Calu3 (cell line): ENCODE measurements at regions not wholly inside any gene's neighbourhood (a gene's known extent, or its start where the extent isn't known, plus 50 kb on each side); places are given as distances from the start of the nearest gene placed in this dataset.

ENCODE experiments used
- BruUV-seq: library from RNA; stranded (reverse); fragments of 400-500 nt; replicated peaks from 2 replicates; lab custom pipeline; 2021; lab: Mats Ljungman, UMichigan
- CTCF ChIA-PET: fragments of 300-600 bp; sonication (Branson Sonifier 250); formaldehyde crosslinking; loops from one replicate; lab custom pipeline; 2022; ENCODE audit warnings: antibody characterized with exemption; lab: Charles Lee
- DNase-seq: peaks from one replicate; pipeline ENCODE4 v3.0.0; 2022
- H3K27ac Mint-ChIP-seq: one replicate; pipeline ENCODE4 v1.8.0; 2022; ENCODE audit warnings: mixed read lengths; ENCODE audit not compliant: unreplicated experiment
- H3K27me3 Mint-ChIP-seq: one replicate; pipeline ENCODE4 v1.8.0; 2022; ENCODE audit warnings: mixed read lengths; ENCODE audit not compliant: unreplicated experiment
- H3K36me3 Mint-ChIP-seq: one replicate; pipeline ENCODE4 v1.8.0; 2022; ENCODE audit warnings: mild to moderate bottlenecking, moderate library complexity, mixed read lengths; ENCODE audit not compliant: insufficient read depth, unreplicated experiment
- H3K4me1 Mint-ChIP-seq: one replicate; pipeline ENCODE4 v1.8.0; 2022; ENCODE audit warnings: mild to moderate bottlenecking, low read depth, mixed read lengths; ENCODE audit not compliant: unreplicated experiment
- H3K4me3 Mint-ChIP-seq: one replicate; pipeline ENCODE4 v1.8.0; 2022; ENCODE audit warnings: mild to moderate bottlenecking, low read depth, moderate library complexity, mixed read lengths; ENCODE audit not compliant: unreplicated experiment
- H3K9me3 Mint-ChIP-seq: one replicate; pipeline ENCODE4 v1.8.0; 2022; ENCODE audit warnings: low read depth, mixed read lengths; ENCODE audit not compliant: unreplicated experiment
- CTCF ChIP-seq: fragments of 200-600 bp; IDR thresholded peaks from one replicate; pipeline ENCODE4 v1.8.0; 2022; ENCODE audit warnings: antibody characterized with exemption; ENCODE audit not compliant: unreplicated experiment
- intact Hi-C: fragments of 100-400 bp; cut with micrococcal nuclease; formaldehyde crosslinking; loops from one replicate; pipeline ENCODE4 v1.10.0; 2022; ENCODE audit not compliant: unreplicated experiment

DNA sequence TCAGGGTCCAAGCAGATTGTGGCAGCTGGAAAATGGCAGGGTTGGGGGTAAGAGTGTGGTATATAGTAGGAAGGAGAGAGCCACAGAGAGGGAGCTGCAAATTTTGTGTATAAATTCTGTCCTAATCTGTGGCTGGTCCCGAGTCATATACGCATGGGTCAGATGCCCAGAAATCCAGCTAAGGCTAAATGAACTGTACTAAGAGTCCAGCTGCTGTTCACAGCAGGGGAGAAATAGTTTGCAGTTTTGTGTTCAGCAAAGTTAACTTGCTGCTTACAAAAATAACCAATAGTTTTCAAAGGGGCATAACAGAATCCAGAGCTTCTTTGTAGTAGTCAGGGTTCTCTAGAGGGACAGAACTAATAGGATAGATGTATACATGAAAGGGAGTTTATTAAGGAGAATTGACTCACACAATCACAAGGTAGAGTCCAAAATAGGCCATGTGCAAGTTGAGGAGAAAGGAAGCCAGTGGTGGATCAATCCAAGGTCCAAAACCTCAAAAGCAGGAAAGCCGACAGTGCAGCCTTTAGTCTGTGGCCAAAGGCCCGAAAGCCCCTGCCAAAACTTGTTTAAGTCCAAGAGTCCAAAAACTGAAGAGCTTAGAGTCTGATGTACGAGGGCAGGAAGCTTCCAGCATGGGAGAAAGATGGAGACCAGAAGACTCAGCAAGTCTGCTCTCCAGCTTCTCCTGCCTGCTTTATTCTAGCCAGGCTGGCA lies 146.1 kb upstream of the KBTBD8 start:
- CTCF ChIA-PET: interaction anchor here (0.9 kb wide), 1 partner anchor 20 kb away, joined by 5 read pairs; no protein-coding TSS in a partner anchor
- H3K36me3 Mint-ChIP-seq: no peaks in the 10 kb centered on the region
- intact Hi-C loops: no loop called here
- no peak overlapping the region for H3K4me3 Mint-ChIP-seq
- no peaks in the 10 kb centered on the region for H3K4me1 Mint-ChIP-seq
- peaks cover 28% of the 10 kb centered on the region for H3K27me3 Mint-ChIP-seq
- no TSS peak for BruUV-seq
- TF ChIP-seq CTCF: no peak
- H3K27ac Mint-ChIP-seq: no peak overlapping the region
- no peak for DNase-seq
- H3K9me3 Mint-ChIP-seq: no peaks in the 10 kb centered on the region

GRCh38 chr3:66854601-66855151 lies 143.4 kb upstream of the KBTBD8 start:
- Mint-ChIP-seq H3K27me3 (peaks cover 28% of the 10 kb centered on the region), H3K4me1 (no peaks in the 10 kb centered on the region), H3K9me3 (no peaks in the 10 kb centered on the region), H3K27ac (no peak overlapping the region), H3K36me3 (no peaks in the 10 kb centered on the region), H3K4me3 (no peak overlapping the region)
- no peak for DNase-seq
- no peak for TF ChIP-seq CTCF
- intact Hi-C loops: no loop called here
- CTCF ChIA-PET: no interaction called here
- BruUV-seq: no TSS peak

DNA sequence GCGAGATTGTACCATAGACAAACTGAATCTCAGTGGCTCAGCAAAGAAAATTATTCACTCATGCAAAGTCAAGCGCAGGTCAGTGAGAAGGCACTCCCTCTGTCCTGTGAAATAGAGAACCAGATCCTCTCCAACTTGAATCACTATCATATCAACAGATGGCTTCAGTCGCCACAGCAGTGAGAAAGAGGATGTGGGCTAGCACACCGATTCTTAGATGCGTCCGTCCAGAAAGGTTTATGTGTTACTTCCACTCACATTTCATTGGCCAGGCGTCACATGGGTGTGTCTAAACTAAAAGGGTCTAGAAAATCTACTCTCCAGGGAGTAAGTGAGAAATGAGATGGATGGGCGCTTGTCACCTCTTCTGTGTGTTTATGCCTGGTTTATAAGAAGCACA lies 141.6 kb upstream of the KBTBD8 start:
- Mint-ChIP-seq H3K27ac (no peak overlapping the region), H3K27me3 (peaks cover 28% of the 10 kb centered on the region), H3K4me1 (no peaks in the 10 kb centered on the region), H3K36me3 (no peaks in the 10 kb centered on the region), H3K9me3 (no peaks in the 10 kb centered on the region), H3K4me3 (no peak overlapping the region)
- CTCF ChIA-PET: no interaction called here
- DNase-seq: no peak
- no TSS peak for BruUV-seq
- intact Hi-C loops: no loop called here
- TF ChIP-seq CTCF: no peak

DNA sequence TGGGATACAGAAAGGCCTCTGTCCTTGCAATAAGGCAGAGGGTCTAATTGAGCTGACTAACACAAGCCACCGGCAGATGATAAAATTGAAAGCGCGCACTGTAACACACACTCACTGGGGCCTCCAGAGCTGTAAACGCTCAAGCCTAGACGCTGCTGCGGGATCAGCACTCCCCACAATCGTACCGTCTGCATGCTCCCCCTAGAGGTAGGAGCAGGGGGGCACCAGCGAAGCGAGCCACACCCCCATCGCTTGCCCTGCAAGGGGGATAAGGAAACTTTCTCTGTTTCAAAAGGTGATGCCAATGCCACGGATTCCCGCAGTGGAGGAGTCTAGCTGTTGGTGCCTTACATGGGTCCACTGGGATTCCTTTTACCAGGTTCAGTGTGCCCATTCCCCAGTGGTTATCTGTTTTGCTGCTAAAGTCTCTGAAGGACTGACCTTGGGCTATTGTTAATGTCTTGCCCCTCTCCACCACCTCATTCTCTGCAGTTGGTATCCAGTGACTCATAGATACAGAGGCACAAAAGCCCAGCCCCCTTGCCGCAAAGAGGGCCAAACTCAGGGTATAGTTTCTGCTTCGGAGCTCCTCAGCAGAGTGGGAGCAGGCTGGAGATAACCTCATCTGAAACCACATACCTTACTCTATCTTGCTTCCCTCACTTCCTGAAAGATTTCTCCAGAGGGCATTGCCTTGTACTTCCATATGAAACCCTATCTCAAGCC lies 139.3 kb upstream of the KBTBD8 start:
- Mint-ChIP-seq H3K27ac (no peak overlapping the region), H3K27me3 (peaks cover 23% of the 10 kb centered on the region), H3K4me1 (no peaks in the 10 kb centered on the region), H3K4me3 (no peak overlapping the region), H3K36me3 (no peaks in the 10 kb centered on the region), H3K9me3 (no peaks in the 10 kb centered on the region)
- BruUV-seq: no TSS peak
- CTCF ChIA-PET: interaction anchor here (0.6 kb wide), 1 partner anchor 606 kb away, joined by 8 read pairs; no protein-coding TSS in a partner anchor
- intact Hi-C loops: no loop called here
- TF ChIP-seq CTCF: no peak
- DNase-seq: no peak
